NCI-H146 (cell line): ENCODE measurements at regions not wholly inside any gene's neighbourhood (a gene's known extent, or its start where the extent isn't known, plus 50 kb on each side); places are given as distances from the start of the nearest gene placed in this dataset.

Experiments
- DNase-seq: peaks from one replicate; lab custom pipeline; 2025; lab: John Stamatoyannopoulos, UW

DNA sequence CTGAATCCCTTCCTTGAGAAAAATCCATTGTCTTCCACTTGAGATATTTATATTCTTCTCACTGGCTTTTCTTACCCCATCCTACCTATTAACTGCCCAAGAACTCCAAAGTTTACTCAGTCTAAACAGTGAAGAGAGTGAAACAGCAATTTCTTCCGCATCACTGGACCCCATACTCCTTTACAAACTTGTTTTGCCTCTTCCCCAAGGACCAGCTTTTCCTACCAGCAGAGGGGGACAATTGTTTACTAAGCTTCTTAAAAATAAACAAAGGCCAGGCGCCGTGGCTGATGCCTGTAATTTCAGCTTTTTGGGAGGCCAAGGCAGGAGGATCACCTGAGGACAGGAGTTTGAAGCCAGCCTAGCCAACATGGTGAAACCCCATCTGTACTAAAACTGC, 52.0 kb downstream of the LRATD1 start:
- no peak for DNase-seq

GRCh38 chr2:14690926-14691325, 58.4 kb downstream of the LRATD1 start:
- no peak for DNase-seq

DNA sequence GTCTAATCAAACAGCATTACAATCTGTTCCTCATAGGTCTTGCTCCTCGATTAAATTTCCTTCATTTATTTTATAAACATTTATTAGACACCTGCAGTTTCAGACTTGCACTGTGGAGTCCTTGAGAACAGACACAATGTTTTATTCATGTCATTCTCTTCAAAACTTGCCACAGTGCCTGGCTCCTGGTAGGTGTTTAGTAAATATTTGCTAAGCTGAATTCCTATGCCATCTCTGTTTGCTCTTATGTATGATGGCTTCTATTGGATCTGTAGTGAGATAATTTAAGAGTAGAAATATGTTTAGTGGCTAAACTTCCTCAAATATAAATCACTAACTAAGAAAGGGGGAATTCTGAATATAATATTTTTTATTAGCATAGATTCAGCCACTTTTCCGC, 61.4 kb downstream of the LRATD1 start:
- DNase-seq, result no peak

DNA sequence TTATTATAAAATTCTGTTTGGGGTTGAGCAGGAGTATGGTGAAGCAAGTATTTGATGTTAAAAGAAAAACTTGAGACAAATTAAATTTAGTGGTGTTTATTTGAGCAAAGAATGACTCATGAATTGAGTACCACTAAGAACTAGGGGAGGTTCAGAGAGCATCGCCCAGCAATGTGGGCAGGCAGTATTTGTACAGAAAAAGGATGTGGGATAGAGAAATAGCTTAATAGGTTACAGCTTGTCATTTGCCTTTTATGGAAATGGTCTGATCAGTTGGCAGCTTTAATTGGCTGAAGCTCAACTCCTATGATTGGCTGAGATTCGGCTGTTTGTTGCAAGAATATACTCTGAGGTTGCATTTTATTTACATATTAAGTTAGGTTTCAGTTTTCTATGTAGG, 68.2 kb downstream of the LRATD1 start:
- no peak for DNase-seq

GRCh38 chr2:14702258-14702657, 69.7 kb downstream of the LRATD1 start:
- no peak for DNase-seq

- DNase-seq, result no peak
Observed at GRCh38 chr2:14706201-14706600, 73.7 kb downstream of the LRATD1 start.

DNA sequence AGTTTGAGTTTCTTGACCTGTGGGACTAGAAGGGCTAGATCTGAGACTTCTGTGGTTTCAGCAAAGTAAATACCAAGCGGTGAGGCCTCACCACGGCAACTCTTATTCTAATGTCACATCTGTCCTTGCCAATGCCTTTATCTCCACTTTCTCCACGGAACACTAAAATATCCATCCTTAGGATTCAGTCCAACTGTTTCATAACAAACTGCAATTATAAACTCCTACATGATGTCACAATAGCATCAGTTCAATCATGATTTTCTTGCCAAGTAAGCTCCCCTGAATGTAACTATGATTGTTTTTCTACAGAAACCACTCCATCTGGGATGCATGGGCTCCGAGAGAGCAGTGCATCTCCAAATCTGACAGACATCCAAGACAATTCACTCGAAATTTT, 79.6 kb downstream of the LRATD1 start:
- no peak for DNase-seq

GRCh38 chr2:14713248-14713647, 80.7 kb downstream of the LRATD1 start:
- no peak for DNase-seq

DNA sequence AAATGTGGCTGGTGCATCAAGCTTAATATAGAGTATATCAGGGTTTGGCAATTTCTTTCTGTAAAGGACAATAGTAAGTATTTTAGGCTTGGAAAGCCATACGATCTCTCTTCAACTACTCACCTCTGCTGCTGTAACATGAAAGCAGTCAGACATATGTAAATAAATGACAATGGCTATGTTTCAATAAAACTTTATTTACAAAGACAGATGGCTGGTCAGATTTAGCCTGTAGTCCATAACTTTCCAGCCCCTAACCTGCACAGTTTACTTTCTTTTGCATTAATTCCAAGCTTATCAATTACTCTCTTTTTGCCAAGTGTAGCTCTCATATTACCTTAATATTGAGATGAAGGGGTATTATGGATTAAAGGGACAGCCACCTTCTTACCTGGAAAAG, 83.1 kb downstream of the LRATD1 start:
- DNase-seq, result no peak

GRCh38 chr2:14716319-14716718, 83.8 kb downstream of the LRATD1 start:
- DNase-seq, result peak; percentile 17

DNA sequence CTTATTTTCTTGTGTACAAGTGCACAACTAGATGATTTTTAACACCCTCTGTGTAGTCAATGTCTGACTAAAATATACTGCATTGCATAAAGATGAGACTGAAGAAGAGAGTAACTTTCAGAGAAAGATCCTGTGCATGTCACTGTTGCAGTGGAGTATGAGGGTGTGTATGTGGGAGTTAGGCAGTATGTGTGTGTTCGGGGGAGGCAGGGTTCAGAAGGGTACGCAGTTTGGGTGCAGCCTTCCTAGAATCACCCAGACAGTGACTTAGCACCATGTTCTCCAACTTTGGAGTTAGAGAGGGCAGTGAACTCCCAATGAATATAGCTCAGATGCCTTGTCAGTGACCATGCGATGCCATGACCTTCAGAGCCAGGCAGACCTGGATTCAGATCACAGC, 84.6 kb downstream of the LRATD1 start:
- DNase-seq, result no peak

DNA sequence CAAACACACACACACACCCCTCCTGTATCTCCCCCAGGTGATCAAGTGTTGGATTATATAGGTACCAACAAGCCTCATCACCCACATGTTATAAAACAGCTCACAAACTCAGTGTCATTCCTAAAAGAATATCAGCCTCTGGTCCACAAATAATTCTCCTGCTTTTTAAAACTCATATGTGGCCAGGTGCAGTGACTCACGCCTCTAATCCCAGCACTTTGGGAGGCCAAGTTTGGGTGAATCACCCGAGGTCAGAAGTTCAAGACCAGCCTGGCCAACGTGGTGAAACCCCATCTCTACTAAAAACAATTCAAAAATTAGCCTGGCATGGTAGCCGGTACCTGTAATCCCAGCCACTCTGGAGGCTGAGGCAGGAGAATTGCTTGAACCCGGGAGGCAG, 87.8 kb downstream of the LRATD1 start:
- no peak for DNase-seq

DNA sequence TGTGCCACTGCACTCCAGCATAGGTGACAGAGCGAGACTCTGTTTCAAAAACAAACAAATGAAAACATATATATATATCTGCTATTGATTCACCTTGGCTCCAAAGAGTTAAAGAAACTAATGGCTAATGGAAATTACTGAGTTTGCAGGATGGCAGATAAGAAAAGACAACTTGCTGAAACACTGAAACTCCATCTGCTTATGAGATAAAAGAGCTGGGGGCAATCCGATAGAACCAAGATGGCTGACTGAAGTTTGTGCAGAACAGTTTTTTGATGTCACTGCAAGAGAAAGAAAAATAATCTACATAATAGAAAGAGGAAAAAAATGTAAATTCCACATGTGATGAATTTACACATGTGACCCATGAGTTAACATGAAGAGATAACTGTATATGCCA, 88.2 kb downstream of the LRATD1 start:
- DNase-seq, result no peak

DNA sequence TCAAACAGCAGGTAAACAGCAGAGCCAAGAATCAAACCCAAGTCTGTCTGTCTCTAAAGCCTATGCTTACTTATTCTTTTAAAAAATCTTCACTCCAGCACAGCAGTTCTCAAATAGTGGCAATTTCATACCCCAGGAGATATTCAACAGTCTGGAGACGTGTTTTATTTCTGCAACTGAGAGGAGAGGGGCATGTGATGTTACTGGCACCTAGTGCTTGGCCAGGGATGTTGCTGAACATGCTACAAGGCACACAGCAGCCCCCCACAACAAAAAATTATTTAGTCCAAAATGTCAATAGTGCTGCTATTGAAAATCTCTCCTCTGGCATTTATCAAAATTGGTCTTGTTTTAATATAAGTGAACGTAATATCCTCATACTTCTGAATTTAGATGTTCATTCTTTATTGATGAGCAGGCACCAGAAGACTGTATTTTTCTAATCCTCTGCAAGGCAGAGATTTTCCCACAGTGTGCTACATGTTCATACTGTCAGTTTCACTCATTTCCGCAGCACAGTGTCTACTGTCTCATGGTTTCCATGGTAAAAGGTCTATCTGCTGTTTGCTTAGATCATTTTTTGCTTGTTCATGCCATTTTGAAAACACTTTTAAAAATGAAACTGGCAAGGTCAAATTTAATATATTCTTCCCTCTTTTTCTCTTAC, 90.5 kb downstream of the LRATD1 start:
- DNase-seq, result no peak

DNA sequence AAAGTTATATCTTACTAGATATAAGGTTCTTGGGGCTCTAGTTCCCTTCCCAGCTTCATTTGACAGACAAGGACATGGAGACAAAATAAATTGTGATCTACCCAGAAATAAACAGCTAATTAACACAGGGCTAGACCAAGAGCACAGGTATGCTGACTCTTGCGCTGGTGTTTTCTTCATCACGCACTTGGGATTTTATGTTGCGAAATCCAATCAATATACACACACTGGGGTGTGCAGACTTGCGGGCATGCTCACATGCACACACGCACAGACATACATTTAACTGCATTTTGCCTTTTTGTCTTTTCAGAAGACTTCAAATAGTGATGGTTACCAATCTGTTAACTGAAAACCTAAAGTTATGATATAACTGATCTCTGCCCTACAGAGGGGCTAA, 91.2 kb downstream of the LRATD1 start:
- no peak for DNase-seq

GRCh38 chr2:14735696-14736095, 103.2 kb downstream of the LRATD1 start:
- DNase-seq, result no peak

DNA sequence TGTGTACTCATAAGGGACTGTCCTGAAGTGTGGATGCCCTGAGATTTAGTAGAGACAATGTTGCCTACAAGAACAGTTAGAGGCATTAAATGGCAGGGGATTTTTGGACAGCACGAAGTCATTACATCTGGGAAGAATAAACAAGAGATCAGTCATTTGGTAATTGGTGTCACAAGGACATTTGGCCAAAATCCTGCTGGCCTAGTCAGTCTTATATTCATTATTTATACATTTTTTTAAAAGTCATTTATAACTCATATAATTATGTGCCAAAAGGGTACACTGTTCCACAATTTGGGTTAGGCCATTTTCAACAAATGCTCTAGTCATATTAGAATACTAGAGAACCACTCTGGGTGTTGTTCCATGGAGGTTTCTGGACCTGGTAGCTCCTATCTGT, 104.7 kb downstream of the LRATD1 start:
- DNase-seq, result no peak

GRCh38 chr2:14743861-14744260, 111.3 kb downstream of the LRATD1 start:
- no peak for DNase-seq

DNA sequence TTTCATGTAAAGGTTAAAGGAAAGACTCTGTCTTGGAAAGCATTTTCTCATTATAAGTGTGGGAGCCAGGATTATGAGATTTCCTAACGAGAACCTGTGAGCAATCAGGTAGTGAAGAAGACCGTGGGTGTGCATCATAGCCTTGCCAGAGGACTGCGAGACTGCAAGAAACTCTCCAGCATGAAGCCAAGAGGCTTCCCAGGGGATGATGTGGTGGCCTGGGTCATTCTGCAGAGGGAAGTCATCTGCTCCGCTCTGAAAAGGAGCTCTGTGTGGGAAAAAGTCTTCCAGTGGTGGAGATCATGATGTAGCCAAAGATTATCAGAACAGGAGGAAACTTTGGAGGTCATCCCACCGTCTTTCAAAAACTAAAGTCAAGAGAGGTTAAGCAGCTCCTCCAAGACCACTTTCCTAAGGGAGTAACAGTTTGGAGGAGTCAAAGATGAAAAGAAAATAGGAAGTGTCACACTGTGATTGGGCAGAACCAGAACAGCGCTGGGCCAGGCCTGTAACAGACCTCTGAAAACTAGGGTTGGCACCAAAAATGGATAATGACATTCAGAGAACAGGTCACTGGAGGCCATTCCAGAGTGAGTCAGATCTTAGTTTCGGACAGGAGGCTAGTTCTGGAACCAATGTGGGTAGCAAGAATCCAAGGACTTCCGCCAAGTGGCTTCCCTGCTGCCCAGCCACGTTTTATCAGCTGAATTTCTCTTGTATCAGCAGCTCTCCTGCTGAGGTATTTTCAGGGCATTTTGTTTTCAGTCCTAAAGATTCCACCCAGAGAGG, 113.0 kb downstream of the LRATD1 start:
- DNase-seq, result no peak

GRCh38 chr2:14746133-14746532, 113.6 kb downstream of the LRATD1 start:
- no peak for DNase-seq

DNA sequence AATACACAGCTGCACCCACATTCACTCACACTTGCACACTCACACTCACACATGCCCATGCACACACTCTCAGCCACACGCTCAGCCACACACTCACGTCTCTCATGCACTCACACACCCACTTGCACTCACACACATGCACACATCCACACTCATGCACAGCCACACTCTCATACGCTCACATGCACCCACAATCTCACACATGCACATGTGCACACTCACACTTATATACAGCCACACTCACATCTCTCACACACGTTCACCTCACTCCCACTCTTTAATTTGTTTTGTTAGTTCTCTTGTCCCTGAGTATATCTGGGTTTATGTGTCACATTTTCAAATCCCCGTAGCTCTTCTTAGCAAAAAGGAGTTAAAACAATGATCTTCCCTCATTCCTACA, 114.9 kb downstream of the LRATD1 start:
- DNase-seq, result no peak

GRCh38 chr2:14749884-14750283, 117.4 kb downstream of the LRATD1 start:
- no peak for DNase-seq

- DNase-seq, result no peak
Observed at GRCh38 chr2:14750433-14750832, 117.9 kb downstream of the LRATD1 start.

- peak; percentile 46 for DNase-seq
Observed at GRCh38 chr2:14751581-14751980, 119.1 kb downstream of the LRATD1 start.
